ENCODE measurements at regions not wholly inside any gene's neighbourhood (a gene's known extent, or its start where the extent isn't known, plus 50 kb on each side); places are given as distances from the start of the nearest gene placed in this dataset.
A peak's percentile ranks its signal among the peaks of the same experiment; 100 is the strongest.
"Not testable (repeated sequence)": the region's sequence is repeated elsewhere in the genome, so short reads cannot be mapped to it uniquely, and the experiment has no call there.

DNA sequence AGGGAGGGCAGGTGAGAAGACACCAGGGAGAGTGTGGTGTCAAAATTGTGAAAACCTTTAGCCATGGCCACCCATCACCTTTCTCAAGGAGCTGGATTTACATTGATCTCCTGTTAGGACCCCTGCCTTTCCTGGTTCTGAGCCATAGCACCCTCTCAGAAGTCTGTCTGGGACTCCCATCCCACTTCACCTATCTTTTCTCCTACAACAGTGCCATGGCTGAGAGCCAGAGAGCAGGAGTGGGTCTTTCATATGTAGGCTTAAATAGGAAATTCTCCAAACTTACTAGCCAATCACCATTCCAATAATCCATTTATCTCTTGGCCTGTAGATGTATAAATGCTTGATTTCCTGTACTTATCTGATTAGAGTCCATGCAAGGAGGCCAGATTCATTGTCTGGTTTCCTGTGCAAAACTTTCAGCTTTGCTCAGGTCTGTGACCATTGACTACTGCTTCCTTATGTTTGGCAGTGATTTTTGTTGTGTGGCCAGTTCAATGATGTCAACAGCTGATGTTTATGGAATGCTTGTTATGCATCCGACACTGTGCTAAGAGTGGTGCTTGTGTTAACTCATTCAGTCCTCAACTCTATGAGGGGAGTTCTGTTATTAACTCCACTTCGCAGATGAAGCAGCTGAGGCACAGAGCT, 57.6 kb upstream of the IGFBP5 start:
- DNase-seq (ENCODE audit: low read depth, low spot score) = no peak
- H3K4me3 ChIP-seq (ENCODE audit: low read length) = no peak overlapping the region

DNA sequence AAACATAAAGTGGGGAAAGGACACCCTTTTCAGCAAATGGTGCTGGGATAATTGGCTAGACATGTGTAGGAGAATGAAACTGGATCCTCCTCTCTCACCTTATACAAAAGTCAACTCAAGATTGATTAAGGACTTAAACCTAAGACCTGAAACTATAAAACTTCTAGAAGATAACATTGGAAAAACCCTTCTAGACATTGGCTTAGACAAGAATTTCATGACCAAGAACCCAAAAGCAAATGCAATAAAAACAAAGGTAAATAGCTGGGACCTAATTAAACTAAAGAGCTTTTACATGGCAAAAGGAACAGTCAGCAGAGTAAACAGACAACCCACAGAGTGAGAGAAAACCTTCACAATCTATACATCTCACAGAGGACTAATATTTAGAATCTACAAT, 55.4 kb upstream of the IGFBP5 start:
- not testable (repeated sequence) for DNase-seq (ENCODE audit: low read depth, low spot score); H3K4me3 ChIP-seq (ENCODE audit: low read length)

DNA sequence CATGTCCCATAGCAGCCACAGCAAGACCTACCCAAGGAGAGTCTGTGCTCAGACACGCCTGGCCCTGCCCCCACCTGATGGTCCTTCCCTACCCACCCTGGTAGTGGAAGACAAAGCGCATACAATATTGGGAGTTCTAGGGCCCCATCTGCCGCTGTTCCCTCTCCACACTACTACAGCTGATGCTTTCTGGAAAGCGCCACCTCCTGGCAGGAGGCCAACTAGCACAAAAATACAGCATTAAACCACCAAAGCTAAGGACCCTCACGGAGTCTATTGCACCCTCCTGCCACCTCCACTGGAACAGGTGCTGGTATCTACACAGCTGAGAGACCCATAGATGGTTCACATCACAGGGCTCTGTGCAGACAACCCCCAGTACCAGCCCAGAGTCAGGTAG, 50.9 kb upstream of the IGFBP5 start:
- not testable (repeated sequence) for H3K4me3 ChIP-seq (ENCODE audit: low read length)
- peak; percentile 11 for DNase-seq (ENCODE audit: low read depth, low spot score)

DNA sequence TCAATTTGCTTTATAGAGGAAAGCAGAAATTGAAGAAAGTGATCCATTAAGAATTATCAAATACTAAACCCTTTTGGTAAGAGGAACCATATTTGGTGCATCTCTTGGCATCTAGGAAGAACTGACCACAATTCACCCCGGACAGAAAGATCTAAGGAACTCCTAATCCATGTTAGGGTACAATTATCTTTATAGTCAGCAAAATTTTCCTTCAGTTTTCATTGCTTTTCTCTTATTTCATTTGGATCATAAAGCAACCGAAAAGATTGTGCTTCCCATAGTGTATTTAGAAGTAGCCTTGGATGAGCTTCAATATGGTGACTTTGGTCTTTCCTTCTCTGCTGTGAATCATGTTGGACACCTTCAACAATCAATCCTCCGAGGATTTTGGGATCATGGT, 50.1 kb upstream of the IGFBP5 start:
- no peak for DNase-seq (ENCODE audit: low read depth, low spot score)

More for the DNA sequence above, 50.1 kb upstream of the IGFBP5 start:
- no peak overlapping the region for H3K4me3 ChIP-seq (ENCODE audit: low read length)
